Loucy (cell line): ENCODE measurements at regions not wholly inside any gene's neighbourhood (a gene's known extent, or its start where the extent isn't known, plus 50 kb on each side); places are given as distances from the start of the nearest gene placed in this dataset.

Experiments
- H2AFZ ChIP-seq: fragments of 200-600 bp; sonication (generic); 2 replicates; pipeline ENCODE4 v1.6.0; 2016; ENCODE audit warnings: antibody characterized with exemption, mild to moderate bottlenecking, low read length, moderate library complexity
- H3F3A ChIP-seq: fragments of 200-600 bp; 2 replicates; pipeline ENCODE4 v1.6.0; 2016; ENCODE audit warnings: antibody characterized with exemption, low read depth, mild to moderate bottlenecking
- H3K27me3 ChIP-seq: fragments of 200-600 bp; sonication (generic); 2 replicates; pipeline ENCODE4 v1.6.1; 2014; ENCODE audit warnings: low read length, mild to moderate bottlenecking; ENCODE audit not compliant: insufficient read depth, poor library complexity, severe bottlenecking
- H3K36me3 ChIP-seq: fragments of 200-600 bp; sonication (generic); 2 replicates; pipeline ENCODE4 v1.6.1; 2016; ENCODE audit warnings: low read length; ENCODE audit not compliant: insufficient read depth
- H3K4me1 ChIP-seq: fragments of 200-600 bp; sonication (generic); 2 replicates; pipeline ENCODE4 v1.5.1; 2014; ENCODE audit warnings: low read length, mild to moderate bottlenecking; ENCODE audit not compliant: insufficient read depth, poor library complexity, severe bottlenecking
- H3K4me2 ChIP-seq: fragments of 200-600 bp; sonication (generic); 2 replicates; pipeline ENCODE4 v1.6.0; 2014; ENCODE audit warnings: antibody characterized with exemption, low read length, low read depth, mild to moderate bottlenecking; ENCODE audit not compliant: poor library complexity, severe bottlenecking
- H3K4me3 ChIP-seq: fragments of 200-600 bp; sonication (generic); 2 replicates; pipeline ENCODE4 v1.5.1; 2014; ENCODE audit warnings: low read length, mild to moderate bottlenecking, mixed read lengths; ENCODE audit not compliant: poor library complexity, severe bottlenecking
- H3K79me2 ChIP-seq: fragments of 200-600 bp; sonication (generic); 2 replicates; pipeline ENCODE4 v1.6.1; 2014; ENCODE audit warnings: low read length; ENCODE audit not compliant: insufficient read depth
- H3K9ac ChIP-seq: fragments of 200-600 bp; sonication (generic); 2 replicates; pipeline ENCODE4 v1.6.0; 2014; ENCODE audit warnings: mild to moderate bottlenecking, low read depth, low read length, moderate library complexity; ENCODE audit not compliant: poor library complexity, severe bottlenecking
- H3K9me2 ChIP-seq: fragments of 200-600 bp; sonication (generic); replicated peaks from 2 replicates; pipeline ENCODE4 v1.6.1; 2016; ENCODE audit warnings: low read depth, low read length, mixed read lengths
- H3K9me3 ChIP-seq: fragments of 200-600 bp; sonication (generic); 2 replicates; pipeline ENCODE4 v1.6.1; 2014; ENCODE audit warnings: mild to moderate bottlenecking, antibody characterized with exemption, low read length, low read depth; ENCODE audit not compliant: insufficient read depth
- H4K20me1 ChIP-seq: fragments of 200-600 bp; sonication (generic); 2 replicates; pipeline ENCODE4 v1.6.0; 2014; ENCODE audit warnings: antibody characterized with exemption, low read length, mild to moderate bottlenecking; ENCODE audit not compliant: insufficient read depth, poor library complexity, severe bottlenecking
- EZH2phosphoT487 ChIP-seq: fragments of 200-600 bp; IDR thresholded peaks from 2 replicates; pipeline ENCODE4 v1.6.1; 2018; ENCODE audit warnings: antibody characterized with exemption, mild to moderate bottlenecking, moderate library complexity, borderline replicate concordance
- TF ChIP-seq, protein P1 (sequence below): fragments of 200-600 bp; sonication (generic); conservative IDR thresholded peaks from 2 replicates; pipeline ENCODE4 v1.5.1; 2014; ENCODE audit warnings: mild to moderate bottlenecking, antibody characterized with exemption, low read length

DNA sequence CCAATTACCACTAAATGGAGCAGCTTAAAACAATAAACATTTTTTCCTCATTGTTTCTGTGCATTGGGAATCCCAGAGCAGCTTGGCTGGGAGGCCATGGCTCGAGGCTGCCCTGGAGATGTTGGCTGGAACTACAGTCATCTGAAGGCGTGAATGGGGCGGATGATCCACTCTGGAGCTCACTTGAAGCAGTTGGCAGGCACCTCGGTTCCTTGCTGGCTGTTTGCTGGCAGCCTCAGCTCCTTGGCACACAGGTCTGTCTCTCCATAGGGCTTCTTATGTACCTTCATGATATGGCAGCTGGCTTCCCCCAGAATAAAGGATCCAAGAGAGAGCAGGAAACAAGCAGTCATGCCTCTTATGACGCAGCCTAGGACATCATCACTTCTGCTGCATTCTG is 227.0 kb upstream of the COPS8 start:
- Histone ChIP-seq H3K36me3 (no peaks in the 10 kb centered on the region), H2AFZ (no peak overlapping the region), H3K4me2 (no peak overlapping the region), H3K4me1 (no peaks in the 10 kb centered on the region), H3K9ac (no peak overlapping the region), H3K4me3 (no peak overlapping the region), H3K9me2 (no peaks in the 10 kb centered on the region), H3F3A (no peaks in the 10 kb centered on the region), H3K79me2 (no peaks in the 10 kb centered on the region), H4K20me1 (no peaks in the 10 kb centered on the region), H3K9me3 (no peaks in the 10 kb centered on the region), H3K27me3 (no peaks in the 10 kb centered on the region)
- TF ChIP-seq EZH2phosphoT487: no peak
- TF ChIP-seq, protein P1, sequence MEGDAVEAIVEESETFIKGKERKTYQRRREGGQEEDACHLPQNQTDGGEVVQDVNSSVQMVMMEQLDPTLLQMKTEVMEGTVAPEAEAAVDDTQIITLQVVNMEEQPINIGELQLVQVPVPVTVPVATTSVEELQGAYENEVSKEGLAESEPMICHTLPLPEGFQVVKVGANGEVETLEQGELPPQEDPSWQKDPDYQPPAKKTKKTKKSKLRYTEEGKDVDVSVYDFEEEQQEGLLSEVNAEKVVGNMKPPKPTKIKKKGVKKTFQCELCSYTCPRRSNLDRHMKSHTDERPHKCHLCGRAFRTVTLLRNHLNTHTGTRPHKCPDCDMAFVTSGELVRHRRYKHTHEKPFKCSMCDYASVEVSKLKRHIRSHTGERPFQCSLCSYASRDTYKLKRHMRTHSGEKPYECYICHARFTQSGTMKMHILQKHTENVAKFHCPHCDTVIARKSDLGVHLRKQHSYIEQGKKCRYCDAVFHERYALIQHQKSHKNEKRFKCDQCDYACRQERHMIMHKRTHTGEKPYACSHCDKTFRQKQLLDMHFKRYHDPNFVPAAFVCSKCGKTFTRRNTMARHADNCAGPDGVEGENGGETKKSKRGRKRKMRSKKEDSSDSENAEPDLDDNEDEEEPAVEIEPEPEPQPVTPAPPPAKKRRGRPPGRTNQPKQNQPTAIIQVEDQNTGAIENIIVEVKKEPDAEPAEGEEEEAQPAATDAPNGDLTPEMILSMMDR: no peak

DNA sequence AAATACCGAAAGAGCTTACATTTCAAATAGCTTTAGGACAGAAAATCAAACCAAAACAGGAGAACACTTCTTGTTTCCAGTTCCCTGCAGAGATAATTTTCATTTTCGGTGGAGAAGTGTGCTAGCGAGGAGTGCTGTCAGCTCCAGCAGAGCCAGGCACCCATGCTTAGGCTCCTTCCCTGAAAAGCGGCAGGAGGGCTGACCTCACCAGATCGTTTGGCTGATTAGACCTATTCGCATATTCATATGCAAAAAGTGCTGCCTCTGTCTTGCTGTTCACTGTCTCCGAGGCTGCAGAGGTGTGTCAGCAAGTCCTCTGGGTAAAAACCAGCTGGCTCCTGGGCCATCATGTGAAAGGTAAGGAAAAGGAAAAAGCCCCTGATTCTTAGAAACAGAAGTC is 225.8 kb upstream of the COPS8 start:
- no peaks in the 10 kb centered on the region for H3F3A ChIP-seq
- TF ChIP-seq, protein P1: no peak
- no peak for TF ChIP-seq EZH2phosphoT487
- H3K9me3 ChIP-seq: no peaks in the 10 kb centered on the region
- H2AFZ ChIP-seq: no peak overlapping the region
- no peaks in the 10 kb centered on the region for H3K9me2 ChIP-seq
- no peaks in the 10 kb centered on the region for H3K27me3 ChIP-seq
- H4K20me1 ChIP-seq: no peaks in the 10 kb centered on the region
- no peaks in the 10 kb centered on the region for H3K4me1 ChIP-seq
- no peak overlapping the region for H3K4me3 ChIP-seq
- no peaks in the 10 kb centered on the region for H3K36me3 ChIP-seq
- no peak overlapping the region for H3K9ac ChIP-seq
- no peak overlapping the region for H3K4me2 ChIP-seq
- H3K79me2 ChIP-seq: no peaks in the 10 kb centered on the region

GRCh38 chr2:236861196-236861875 is 224.4 kb upstream of the COPS8 start:
- Histone ChIP-seq H3K9me3 (no peaks in the 10 kb centered on the region), H3K4me3 (no peak overlapping the region), H3K79me2 (no peaks in the 10 kb centered on the region), H3K4me2 (no peak overlapping the region), H3K4me1 (no peaks in the 10 kb centered on the region), H4K20me1 (no peaks in the 10 kb centered on the region), H3K9ac (no peak overlapping the region), H3K27me3 (no peaks in the 10 kb centered on the region), H3F3A (no peaks in the 10 kb centered on the region), H3K36me3 (no peaks in the 10 kb centered on the region), H3K9me2 (no peaks in the 10 kb centered on the region), H2AFZ (no peak overlapping the region)
- no peak for TF ChIP-seq EZH2phosphoT487
- TF ChIP-seq, protein P1: no peak
